ENCODE measurements at regions not wholly inside any gene's neighbourhood (a gene's known extent, or its start where the extent isn't known, plus 50 kb on each side); places are given as distances from the start of the nearest gene placed in this dataset.

DNA sequence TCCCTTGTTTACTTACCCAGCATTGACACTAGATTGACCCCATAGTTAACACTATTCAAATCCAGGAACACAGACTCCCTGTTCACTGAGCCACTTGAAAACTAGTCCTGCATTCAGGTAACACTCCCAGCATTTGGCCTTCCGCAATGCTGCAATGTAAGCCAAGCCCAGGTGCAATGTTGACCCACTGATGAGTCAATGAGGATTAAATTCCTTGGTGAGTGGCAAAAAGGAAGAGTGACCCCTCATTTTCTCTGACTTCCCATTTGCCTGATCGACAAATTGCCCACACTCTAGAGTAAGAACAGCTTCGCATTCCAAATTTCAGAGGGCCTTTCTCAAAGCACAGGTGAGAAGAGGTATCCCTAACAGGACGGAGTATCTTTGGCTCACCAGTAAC is 251.9 kb downstream of the FBXO15 start:
- ChIA-PET CTCF (no interaction called here), POLR2A (no interaction called here), RAD21 (ENCODE audit: low non-redundant PET in 1 of 2, low total read pairs in 2 of 2, uncharacterized antibody in 2 of 2, unreplicated experiment in 2 of 2) (no interaction called here)
- H3K79me2 ChIP-seq (ENCODE audit: insufficient read depth, low read length): no peaks in the 10 kb centered on the region
- no peak overlapping the region for H3K4me3 ChIP-seq (replicated peaks in 1 of 2; ENCODE audit: low read depth in 1 of 2, low read length in 2 of 2)
- H3K4me1 ChIP-seq (ENCODE audit: control insufficient read depth in 1 of 2, insufficient read depth in 2 of 2, low read length in 2 of 2): no peaks in the 10 kb centered on the region
- DNase-seq (ENCODE audit: low read depth, low spot score) (no peak), ATAC-seq (no peak)
- H3K9me2 ChIP-seq (ENCODE audit: insufficient read depth): no peaks in the 10 kb centered on the region
- no peak for TF ChIP-seq EZH2phosphoT487 (IDR thresholded peaks at IDR 0.05; ENCODE audit: borderline replicate concordance)
- TF ChIP-seq TCF7L2 (IDR thresholded peaks at IDR 0.05; ENCODE audit: borderline replicate concordance, extremely low read depth, insufficient read depth, insufficient read length): no peak
- no peaks in the 10 kb centered on the region for H3K36me3 ChIP-seq (ENCODE audit: control insufficient read depth in 1 of 2, insufficient read depth in 2 of 2, low read length in 2 of 2)
- no peaks in the 10 kb centered on the region for H4K20me1 ChIP-seq (ENCODE audit: insufficient read depth)
- no TSS peak for BruUV-seq (replicated peaks)
- intact Hi-C loops (cut with micrococcal nuclease): no loop called here
- no peaks in the 10 kb centered on the region for H3K27me3 ChIP-seq (ENCODE audit: insufficient read depth, low read length)
- no peak overlapping the region for H3K4me2 ChIP-seq (ENCODE audit: low read length)
- no peak overlapping the region for H3K9ac ChIP-seq (ENCODE audit: low read length)
- no peak overlapping the region for H3K27ac ChIP-seq (ENCODE audit: low read depth, low read length)
- no peaks in the 10 kb centered on the region; a peak in 1 of 4 replicates for H3K9me3 ChIP-seq (ENCODE audit: control insufficient read depth in 1 of 2, insufficient read depth in 1 of 2, low read depth in 1 of 2, low read length in 2 of 2)
- no peak overlapping the region for H2AFZ ChIP-seq (ENCODE audit: low read depth, low read length, poor library complexity, severe bottlenecking)

DNA sequence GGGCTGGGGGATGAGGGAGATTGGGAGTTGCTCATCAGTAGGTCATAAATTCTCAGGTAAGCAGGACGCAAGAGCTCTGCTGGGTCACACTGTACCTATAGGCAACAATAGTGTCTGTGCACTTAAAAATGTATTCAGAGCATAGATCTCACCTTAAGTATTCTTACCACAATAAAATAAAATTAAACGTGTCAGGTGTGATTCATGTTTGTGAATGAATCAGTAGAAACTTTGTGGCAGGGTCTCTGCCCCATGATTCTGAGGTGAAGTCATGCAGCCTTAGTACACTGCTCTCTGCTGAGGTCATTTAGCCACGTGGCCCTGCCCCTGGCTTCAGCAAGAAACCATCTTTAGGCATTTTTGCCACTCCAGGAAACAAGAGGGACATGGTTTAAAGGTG is 253.8 kb downstream of the FBXO15 start:
- POLR2A ChIA-PET: no interaction called here
- Histone ChIP-seq H3K9ac (ENCODE audit: low read length) (no peak overlapping the region), H3K27me3 (ENCODE audit: insufficient read depth, low read length) (no peaks in the 10 kb centered on the region), H3K79me2 (ENCODE audit: insufficient read depth, low read length) (no peaks in the 10 kb centered on the region), H3K9me2 (ENCODE audit: insufficient read depth) (no peaks in the 10 kb centered on the region), H3K4me3 (replicated peaks in 1 of 2; ENCODE audit: low read depth in 1 of 2, low read length in 2 of 2) (no peak overlapping the region), H2AFZ (ENCODE audit: low read depth, low read length, poor library complexity, severe bottlenecking) (no peak overlapping the region), H3K27ac (ENCODE audit: low read depth, low read length) (no peak overlapping the region), H4K20me1 (ENCODE audit: insufficient read depth) (no peaks in the 10 kb centered on the region), H3K4me1 (ENCODE audit: control insufficient read depth in 1 of 2, insufficient read depth in 2 of 2, low read length in 2 of 2) (no peaks in the 10 kb centered on the region), H3K4me2 (ENCODE audit: low read length) (no peak overlapping the region), H3K36me3 (ENCODE audit: control insufficient read depth in 1 of 2, insufficient read depth in 2 of 2, low read length in 2 of 2) (no peaks in the 10 kb centered on the region), H3K9me3 (ENCODE audit: control insufficient read depth in 1 of 2, insufficient read depth in 1 of 2, low read depth in 1 of 2, low read length in 2 of 2) (peaks cover 0 to 2% of the 10 kb centered on the region in 2 experiments; a peak in 1 of 4 replicates)
- RAD21 ChIA-PET (ENCODE audit: low non-redundant PET in 1 of 2, low total read pairs in 2 of 2, uncharacterized antibody in 2 of 2, unreplicated experiment in 2 of 2): no interaction called here
- CTCF ChIA-PET: no interaction called here
- DNase-seq (ENCODE audit: low read depth, low spot score) (no peak), ATAC-seq (no peak)
- BruUV-seq (replicated peaks): no TSS peak
- TF ChIP-seq JUND (IDR thresholded peaks at IDR 0.05): no peak
- TF ChIP-seq ZFX (IDR thresholded peaks at IDR 0.05): no peak
- TF ChIP-seq, protein P1, sequence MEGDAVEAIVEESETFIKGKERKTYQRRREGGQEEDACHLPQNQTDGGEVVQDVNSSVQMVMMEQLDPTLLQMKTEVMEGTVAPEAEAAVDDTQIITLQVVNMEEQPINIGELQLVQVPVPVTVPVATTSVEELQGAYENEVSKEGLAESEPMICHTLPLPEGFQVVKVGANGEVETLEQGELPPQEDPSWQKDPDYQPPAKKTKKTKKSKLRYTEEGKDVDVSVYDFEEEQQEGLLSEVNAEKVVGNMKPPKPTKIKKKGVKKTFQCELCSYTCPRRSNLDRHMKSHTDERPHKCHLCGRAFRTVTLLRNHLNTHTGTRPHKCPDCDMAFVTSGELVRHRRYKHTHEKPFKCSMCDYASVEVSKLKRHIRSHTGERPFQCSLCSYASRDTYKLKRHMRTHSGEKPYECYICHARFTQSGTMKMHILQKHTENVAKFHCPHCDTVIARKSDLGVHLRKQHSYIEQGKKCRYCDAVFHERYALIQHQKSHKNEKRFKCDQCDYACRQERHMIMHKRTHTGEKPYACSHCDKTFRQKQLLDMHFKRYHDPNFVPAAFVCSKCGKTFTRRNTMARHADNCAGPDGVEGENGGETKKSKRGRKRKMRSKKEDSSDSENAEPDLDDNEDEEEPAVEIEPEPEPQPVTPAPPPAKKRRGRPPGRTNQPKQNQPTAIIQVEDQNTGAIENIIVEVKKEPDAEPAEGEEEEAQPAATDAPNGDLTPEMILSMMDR (IDR thresholded peaks at IDR 0.05 in 2 of 3, conservative IDR thresholded peaks at IDR 0.05 in 1 of 3; ENCODE audit: borderline replicate concordance in 1 of 3, insufficient read depth in 1 of 3, low read depth in 2 of 3, low read length in 2 of 3): no peak
- no peak for TF ChIP-seq RAD21 (IDR thresholded peaks at IDR 0.05; ENCODE audit: low read depth)
- TF ChIP-seq, protein P2, sequence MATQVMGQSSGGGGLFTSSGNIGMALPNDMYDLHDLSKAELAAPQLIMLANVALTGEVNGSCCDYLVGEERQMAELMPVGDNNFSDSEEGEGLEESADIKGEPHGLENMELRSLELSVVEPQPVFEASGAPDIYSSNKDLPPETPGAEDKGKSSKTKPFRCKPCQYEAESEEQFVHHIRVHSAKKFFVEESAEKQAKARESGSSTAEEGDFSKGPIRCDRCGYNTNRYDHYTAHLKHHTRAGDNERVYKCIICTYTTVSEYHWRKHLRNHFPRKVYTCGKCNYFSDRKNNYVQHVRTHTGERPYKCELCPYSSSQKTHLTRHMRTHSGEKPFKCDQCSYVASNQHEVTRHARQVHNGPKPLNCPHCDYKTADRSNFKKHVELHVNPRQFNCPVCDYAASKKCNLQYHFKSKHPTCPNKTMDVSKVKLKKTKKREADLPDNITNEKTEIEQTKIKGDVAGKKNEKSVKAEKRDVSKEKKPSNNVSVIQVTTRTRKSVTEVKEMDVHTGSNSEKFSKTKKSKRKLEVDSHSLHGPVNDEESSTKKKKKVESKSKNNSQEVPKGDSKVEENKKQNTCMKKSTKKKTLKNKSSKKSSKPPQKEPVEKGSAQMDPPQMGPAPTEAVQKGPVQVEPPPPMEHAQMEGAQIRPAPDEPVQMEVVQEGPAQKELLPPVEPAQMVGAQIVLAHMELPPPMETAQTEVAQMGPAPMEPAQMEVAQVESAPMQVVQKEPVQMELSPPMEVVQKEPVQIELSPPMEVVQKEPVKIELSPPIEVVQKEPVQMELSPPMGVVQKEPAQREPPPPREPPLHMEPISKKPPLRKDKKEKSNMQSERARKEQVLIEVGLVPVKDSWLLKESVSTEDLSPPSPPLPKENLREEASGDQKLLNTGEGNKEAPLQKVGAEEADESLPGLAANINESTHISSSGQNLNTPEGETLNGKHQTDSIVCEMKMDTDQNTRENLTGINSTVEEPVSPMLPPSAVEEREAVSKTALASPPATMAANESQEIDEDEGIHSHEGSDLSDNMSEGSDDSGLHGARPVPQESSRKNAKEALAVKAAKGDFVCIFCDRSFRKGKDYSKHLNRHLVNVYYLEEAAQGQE (IDR thresholded peaks at IDR 0.05; ENCODE audit: low read depth): no peak
- no peak for TF ChIP-seq TCF7L2 (IDR thresholded peaks at IDR 0.05; ENCODE audit: borderline replicate concordance, extremely low read depth, insufficient read depth, insufficient read length)
- TF ChIP-seq EGR1 (IDR thresholded peaks at IDR 0.05; ENCODE audit: low read depth): no peak
- TF ChIP-seq POLR2A (IDR thresholded peaks at IDR 0.05; ENCODE audit: borderline replicate concordance, extremely low read depth, insufficient read depth, insufficient read length): no peak
- TF ChIP-seq EZH2phosphoT487 (IDR thresholded peaks at IDR 0.05; ENCODE audit: borderline replicate concordance): no peak
- intact Hi-C loops (cut with micrococcal nuclease): no loop called here
